Activated naive CD4-positive, alpha-beta T cell treated with anti-CD3 and anti-CD28 coated beads for 36 hours (primary cell): ENCODE measurements at regions not wholly inside any gene's neighbourhood (a gene's known extent, or its start where the extent isn't known, plus 50 kb on each side); places are given as distances from the start of the nearest gene placed in this dataset.

Experiments
- CTCF ChIA-PET: fragments of 350-600 bp; sonication (Branson Sonifier 250); formaldehyde crosslinking; loops from one replicate; lab custom pipeline; 2021; ENCODE audit warnings: antibody characterized with exemption; lab: Charles Lee
- DNase-seq: peaks from one replicate; pipeline ENCODE4 v3.0.0-alpha.2; 2020
- H3K27ac Mint-ChIP-seq: one replicate; pipeline ENCODE4 v1.8.0; 2021; ENCODE audit warnings: mild to moderate bottlenecking, mixed read lengths
- H3K27me3 Mint-ChIP-seq: one replicate; pipeline ENCODE4 v1.8.0; 2021; ENCODE audit warnings: low read depth, mixed read lengths
- H3K36me3 Mint-ChIP-seq: one replicate; pipeline ENCODE4 v1.8.0; 2021; ENCODE audit warnings: low read depth, mixed read lengths
- H3K4me1 Mint-ChIP-seq: one replicate; pipeline ENCODE4 v1.8.0; 2021; ENCODE audit warnings: low read depth, mixed read lengths
- H3K4me3 Mint-ChIP-seq: one replicate; pipeline ENCODE4 v1.8.0; 2021; ENCODE audit warnings: mild to moderate bottlenecking, moderate library complexity, mixed read lengths
- H3K9me3 Mint-ChIP-seq: one replicate; pipeline ENCODE4 v1.8.0; 2021; ENCODE audit warnings: mixed read lengths
- intact Hi-C: fragments of 100-400 bp; cut with micrococcal nuclease; formaldehyde crosslinking; loops from one replicate; pipeline ENCODE4 v1.15.1; 2023

- no peaks in the 10 kb centered on the region for H3K36me3 Mint-ChIP-seq
- H3K4me3 Mint-ChIP-seq = no peak overlapping the region
- H3K27ac Mint-ChIP-seq = no peak overlapping the region
- no peaks in the 10 kb centered on the region for H3K27me3 Mint-ChIP-seq
- no peaks in the 10 kb centered on the region for H3K9me3 Mint-ChIP-seq
- DNase-seq = no peak
- CTCF ChIA-PET = no interaction called here
- peaks cover 19% of the 10 kb centered on the region for H3K4me1 Mint-ChIP-seq
- intact Hi-C loops = no loop called here
Measured at GRCh38 chr2:136251197-136251884, 133.4 kb upstream of the CXCR4 start.

GRCh38 chr2:136250131-136250530 lies 132.2 kb upstream of the CXCR4 start:
- no peaks in the 10 kb centered on the region for H3K27me3 Mint-ChIP-seq
- no peaks in the 10 kb centered on the region for H3K9me3 Mint-ChIP-seq
- no peaks in the 10 kb centered on the region for H3K36me3 Mint-ChIP-seq
- peaks cover 9% of the 10 kb centered on the region for H3K4me1 Mint-ChIP-seq
- intact Hi-C loops = no loop called here
- H3K27ac Mint-ChIP-seq = no peak overlapping the region
- DNase-seq = no peak
- H3K4me3 Mint-ChIP-seq = no peak overlapping the region
- CTCF ChIA-PET = no interaction called here

- Mint-ChIP-seq H3K4me1 (peaks cover 3% of the 10 kb centered on the region), H3K27me3 (no peaks in the 10 kb centered on the region), H3K4me3 (no peak overlapping the region), H3K36me3 (no peaks in the 10 kb centered on the region), H3K27ac (no peak overlapping the region), H3K9me3 (no peaks in the 10 kb centered on the region)
- CTCF ChIA-PET = no interaction called here
- DNase-seq = no peak
- intact Hi-C loops = no loop called here
Measured at GRCh38 chr2:136248907-136249306, 131.0 kb upstream of the CXCR4 start.

- CTCF ChIA-PET = interaction anchor here (0.9 to 1.2 kb wide), 2 partner anchors 9 kb away, joined by 3 to 5 read pairs; no protein-coding TSS in a partner anchor
Measured at GRCh38 chr2:136248242-136248641, 130.3 kb upstream of the CXCR4 start.

GRCh38 chr2:136247204-136247950 lies 129.4 kb upstream of the CXCR4 start:
- CTCF ChIA-PET = interaction anchor here (0.7 to 1.2 kb wide), 3 partner anchors 8 to 10 kb away, joined by 3 to 5 read pairs (median 3); no protein-coding TSS in a partner anchor
- H3K27ac Mint-ChIP-seq = no peak overlapping the region
- peaks cover 10% of the 10 kb centered on the region for H3K4me1 Mint-ChIP-seq
- H3K4me3 Mint-ChIP-seq = no peak overlapping the region
- H3K36me3 Mint-ChIP-seq = no peaks in the 10 kb centered on the region
- H3K9me3 Mint-ChIP-seq = no peaks in the 10 kb centered on the region
- H3K27me3 Mint-ChIP-seq = no peaks in the 10 kb centered on the region
- peak; percentile 54 for DNase-seq
- intact Hi-C loops = no loop called here

More at GRCh38 chr2:136248242-136248641, 130.3 kb upstream of the CXCR4 start:
- DNase-seq = no peak
- Mint-ChIP-seq H3K36me3 (no peaks in the 10 kb centered on the region), H3K9me3 (no peaks in the 10 kb centered on the region), H3K27me3 (no peaks in the 10 kb centered on the region), H3K27ac (no peak overlapping the region), H3K4me3 (no peak overlapping the region), H3K4me1 (peaks cover 3% of the 10 kb centered on the region)
- intact Hi-C loops = no loop called here

GRCh38 chr2:136246086-136246669 lies 128.2 kb upstream of the CXCR4 start:
- intact Hi-C loops = no loop called here
- Mint-ChIP-seq H3K4me3 (no peak overlapping the region), H3K36me3 (no peaks in the 10 kb centered on the region), H3K9me3 (no peaks in the 10 kb centered on the region), H3K27ac (no peak overlapping the region), H3K4me1 (peaks cover 14% of the 10 kb centered on the region), H3K27me3 (no peaks in the 10 kb centered on the region)
- DNase-seq = no peak
- CTCF ChIA-PET = interaction anchor here (0.7 kb wide), 2 partner anchors 11 to 14 kb away, joined by 3 to 5 read pairs; no protein-coding TSS in a partner anchor

GRCh38 chr2:136245211-136245610 lies 127.3 kb upstream of the CXCR4 start:
- DNase-seq = no peak
- Mint-ChIP-seq H3K36me3 (no peaks in the 10 kb centered on the region), H3K4me1 (peaks cover 17% of the 10 kb centered on the region), H3K27me3 (no peaks in the 10 kb centered on the region), H3K4me3 (no peak overlapping the region), H3K27ac (no peak overlapping the region), H3K9me3 (no peaks in the 10 kb centered on the region)
- CTCF ChIA-PET = interaction anchor here (0.6 kb wide), 1 partner anchor 515 kb away, joined by 4 read pairs; no protein-coding TSS in a partner anchor
- intact Hi-C loops = no loop called here

- H3K36me3 Mint-ChIP-seq = no peaks in the 10 kb centered on the region
- no peak overlapping the region for H3K4me3 Mint-ChIP-seq
- intact Hi-C loops = no loop called here
- peaks cover 21% of the 10 kb centered on the region for H3K4me1 Mint-ChIP-seq
- CTCF ChIA-PET = no interaction called here
- DNase-seq = no peak
- H3K27ac Mint-ChIP-seq = no peak overlapping the region
- H3K27me3 Mint-ChIP-seq = no peaks in the 10 kb centered on the region
- H3K9me3 Mint-ChIP-seq = no peaks in the 10 kb centered on the region
Measured at GRCh38 chr2:136244536-136244885, 126.6 kb upstream of the CXCR4 start.

- Mint-ChIP-seq H3K4me1 (peaks cover 28% of the 10 kb centered on the region), H3K4me3 (no peak overlapping the region), H3K27me3 (no peaks in the 10 kb centered on the region), H3K36me3 (no peaks in the 10 kb centered on the region), H3K9me3 (no peaks in the 10 kb centered on the region), H3K27ac (no peak overlapping the region)
- intact Hi-C loops = loop anchor here (1.0 kb wide), 1 partner anchor 35 kb away; no protein-coding TSS in a partner anchor
- DNase-seq = no peak
- CTCF ChIA-PET = no interaction called here
Measured at GRCh38 chr2:136243638-136244535, 125.9 kb upstream of the CXCR4 start.

GRCh38 chr2:136242687-136243277 lies 124.8 kb upstream of the CXCR4 start:
- no peaks in the 10 kb centered on the region for H3K36me3 Mint-ChIP-seq
- H3K9me3 Mint-ChIP-seq = no peaks in the 10 kb centered on the region
- H3K4me1 Mint-ChIP-seq = peaks cover 39% of the 10 kb centered on the region
- CTCF ChIA-PET = interaction anchor here (0.6 kb wide), 3 partner anchors 16 to 321 kb away, joined by 3 to 6 read pairs (median 3); no protein-coding TSS in a partner anchor
- H3K27me3 Mint-ChIP-seq = no peaks in the 10 kb centered on the region
- peak; percentile 58 for DNase-seq
- no peak overlapping the region for H3K27ac Mint-ChIP-seq
- no peak overlapping the region for H3K4me3 Mint-ChIP-seq
- intact Hi-C loops = loop anchor here (1.0 kb wide), 1 partner anchor 37 kb away; no protein-coding TSS in a partner anchor

- H3K9me3 Mint-ChIP-seq = no peaks in the 10 kb centered on the region
- DNase-seq = no peak
- no peak overlapping the region for H3K27ac Mint-ChIP-seq
- no peak overlapping the region for H3K4me3 Mint-ChIP-seq
- no peaks in the 10 kb centered on the region for H3K36me3 Mint-ChIP-seq
- CTCF ChIA-PET = interaction anchor here (0.6 kb wide), 1 partner anchor 15 kb away, joined by 3 read pairs; no protein-coding TSS in a partner anchor
- H3K4me1 Mint-ChIP-seq = peaks cover 37% of the 10 kb centered on the region
- H3K27me3 Mint-ChIP-seq = no peaks in the 10 kb centered on the region
- intact Hi-C loops = no loop called here
Measured at GRCh38 chr2:136242100-136242499, 124.2 kb upstream of the CXCR4 start.
